ENCODE measurements at regions not wholly inside any gene's neighbourhood (a gene's known extent, or its start where the extent isn't known, plus 50 kb on each side); places are given as distances from the start of the nearest gene placed in this dataset.

DNA sequence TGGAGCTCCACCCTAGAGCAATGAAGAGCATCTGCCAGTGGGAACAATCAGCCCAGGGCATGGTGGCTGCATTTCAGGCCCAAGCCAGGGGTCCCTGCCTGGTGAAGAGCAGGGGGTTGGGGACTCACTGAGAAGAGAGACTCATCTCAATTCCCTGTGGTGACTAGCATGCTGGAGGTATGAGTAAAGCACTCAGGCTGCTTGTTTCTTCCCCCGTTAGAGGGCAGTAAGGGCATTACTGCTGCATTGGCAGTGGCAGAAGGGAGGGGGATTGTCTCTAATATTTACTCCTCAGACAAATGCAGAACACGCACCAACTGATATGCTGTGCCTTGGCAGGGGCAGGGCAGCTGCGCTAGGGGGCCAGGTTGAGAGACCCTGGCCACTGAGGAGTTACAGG is 329.1 kb downstream of the SLITRK5 start:
- Histone ChIP-seq H3K36me3 (no peaks in the 10 kb centered on the region), H3K4me1 (replicated peaks) (no peaks in the 10 kb centered on the region), H3K27me3 (replicated peaks; ENCODE audit: insufficient read depth) (no peaks in the 10 kb centered on the region), H3K9me3 (no peaks in the 10 kb centered on the region), H3K4me3 (no peak overlapping the region), H3K27ac (no peak overlapping the region)
- no peak for DNase-seq (ENCODE audit: low spot score)
- intact Hi-C loops (cut with DNase I) = no loop called here
- WGBS = 80% methylated on average over 3 of the region's 3 CpGs
- TF ChIP-seq POLR2AphosphoS5 (IDR thresholded peaks at IDR 0.05) (no peak), POLR2A (IDR thresholded peaks at IDR 0.05) (no peak)
- TF ChIP-seq, protein P1, sequence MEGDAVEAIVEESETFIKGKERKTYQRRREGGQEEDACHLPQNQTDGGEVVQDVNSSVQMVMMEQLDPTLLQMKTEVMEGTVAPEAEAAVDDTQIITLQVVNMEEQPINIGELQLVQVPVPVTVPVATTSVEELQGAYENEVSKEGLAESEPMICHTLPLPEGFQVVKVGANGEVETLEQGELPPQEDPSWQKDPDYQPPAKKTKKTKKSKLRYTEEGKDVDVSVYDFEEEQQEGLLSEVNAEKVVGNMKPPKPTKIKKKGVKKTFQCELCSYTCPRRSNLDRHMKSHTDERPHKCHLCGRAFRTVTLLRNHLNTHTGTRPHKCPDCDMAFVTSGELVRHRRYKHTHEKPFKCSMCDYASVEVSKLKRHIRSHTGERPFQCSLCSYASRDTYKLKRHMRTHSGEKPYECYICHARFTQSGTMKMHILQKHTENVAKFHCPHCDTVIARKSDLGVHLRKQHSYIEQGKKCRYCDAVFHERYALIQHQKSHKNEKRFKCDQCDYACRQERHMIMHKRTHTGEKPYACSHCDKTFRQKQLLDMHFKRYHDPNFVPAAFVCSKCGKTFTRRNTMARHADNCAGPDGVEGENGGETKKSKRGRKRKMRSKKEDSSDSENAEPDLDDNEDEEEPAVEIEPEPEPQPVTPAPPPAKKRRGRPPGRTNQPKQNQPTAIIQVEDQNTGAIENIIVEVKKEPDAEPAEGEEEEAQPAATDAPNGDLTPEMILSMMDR (IDR thresholded peaks at IDR 0.05) = no peak

DNA sequence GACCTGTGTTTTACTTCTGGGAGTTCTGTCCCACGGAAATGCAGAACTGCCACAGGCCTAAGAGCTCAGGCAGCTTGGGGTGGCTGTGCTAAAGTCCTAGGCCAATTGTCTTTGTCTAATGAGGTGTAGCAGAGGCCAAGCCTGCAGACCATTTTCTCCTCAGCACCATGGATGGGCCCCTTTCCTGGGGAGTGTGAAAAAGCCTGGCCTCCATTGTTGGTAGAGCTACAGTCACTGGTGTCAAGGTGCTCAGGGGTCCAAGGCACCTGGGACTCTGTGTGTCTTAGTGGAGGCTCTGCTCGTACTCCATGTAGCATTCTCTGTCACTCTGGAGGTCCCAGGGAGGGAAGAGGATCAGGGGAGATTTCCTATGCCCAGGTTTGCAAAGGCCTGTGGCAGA is 329.6 kb downstream of the SLITRK5 start:
- Histone ChIP-seq H3K27ac (no peak overlapping the region), H3K4me1 (replicated peaks) (no peaks in the 10 kb centered on the region), H3K9me3 (no peaks in the 10 kb centered on the region), H3K4me3 (no peak overlapping the region), H3K27me3 (replicated peaks; ENCODE audit: insufficient read depth) (no peaks in the 10 kb centered on the region), H3K36me3 (no peaks in the 10 kb centered on the region)
- no peak for DNase-seq (ENCODE audit: low spot score)
- 86% methylated on average over 2 of the region's 2 CpGs for WGBS
- no peak for TF ChIP-seq POLR2AphosphoS5 (IDR thresholded peaks at IDR 0.05)
- TF ChIP-seq, protein P1 (IDR thresholded peaks at IDR 0.05) = no peak
- no peak for TF ChIP-seq POLR2A (IDR thresholded peaks at IDR 0.05)
- intact Hi-C loops (cut with DNase I) = no loop called here

DNA sequence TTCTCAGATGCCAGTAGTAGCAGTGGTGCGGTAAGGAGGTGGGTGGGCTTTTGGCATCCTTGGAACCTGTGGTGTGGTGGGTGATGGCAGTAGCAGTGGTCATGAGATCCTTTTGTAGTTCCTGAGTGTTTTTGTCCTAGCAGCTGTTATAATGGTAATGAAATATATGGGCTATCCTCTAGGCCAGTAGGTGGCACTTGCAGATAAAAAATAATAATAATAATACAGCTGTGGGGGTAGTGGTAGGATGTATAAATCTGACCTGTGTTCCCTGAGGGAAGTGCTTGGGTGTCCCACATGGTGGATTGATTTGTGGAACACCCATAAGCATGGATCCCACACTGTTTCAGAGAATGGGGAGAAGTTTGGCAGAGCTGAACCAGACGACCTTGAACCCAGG is 334.0 kb downstream of the SLITRK5 start:
- intact Hi-C loops (cut with DNase I) = no loop called here
- WGBS = 96% methylated on average over 2 of the region's 2 CpGs
- TF ChIP-seq, protein P1 (IDR thresholded peaks at IDR 0.05) = no peak
- TF ChIP-seq POLR2A (IDR thresholded peaks at IDR 0.05) (no peak), POLR2AphosphoS5 (IDR thresholded peaks at IDR 0.05) (no peak)
- Histone ChIP-seq H3K36me3 (no peaks in the 10 kb centered on the region), H3K27ac (no peak overlapping the region), H3K27me3 (replicated peaks; ENCODE audit: insufficient read depth) (no peaks in the 10 kb centered on the region), H3K4me3 (no peak overlapping the region), H3K9me3 (no peaks in the 10 kb centered on the region), H3K4me1 (replicated peaks) (no peaks in the 10 kb centered on the region)
- no peak for DNase-seq (ENCODE audit: low spot score)

DNA sequence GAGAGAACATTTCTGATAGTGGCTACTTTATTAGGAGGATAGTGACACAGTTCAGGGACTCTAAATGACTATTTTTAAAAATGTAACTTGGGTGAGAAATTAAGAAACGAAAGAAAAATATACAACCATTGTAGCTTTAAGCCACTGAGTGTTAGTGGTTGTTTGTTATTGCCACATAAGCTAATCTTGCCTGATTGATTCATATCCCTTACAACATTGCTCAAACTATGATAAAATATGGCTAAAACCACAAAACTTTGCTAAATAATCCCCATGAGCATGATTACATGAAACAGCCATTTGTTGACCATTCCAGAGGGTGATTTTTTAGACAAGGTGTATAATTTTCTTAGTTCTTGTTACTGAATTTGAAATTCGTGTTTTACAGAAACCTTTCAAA is 343.4 kb downstream of the SLITRK5 start:
- intact Hi-C loops (cut with DNase I) = no loop called here
- 78% methylated on average over 2 of the region's 2 CpGs for WGBS
- Histone ChIP-seq H3K27ac (no peak overlapping the region), H3K4me3 (no peak overlapping the region), H3K4me1 (replicated peaks) (no peaks in the 10 kb centered on the region), H3K36me3 (no peaks in the 10 kb centered on the region), H3K27me3 (replicated peaks; ENCODE audit: insufficient read depth) (no peaks in the 10 kb centered on the region), H3K9me3 (no peaks in the 10 kb centered on the region)
- DNase-seq (ENCODE audit: low spot score) = no peak
- no peak for TF ChIP-seq POLR2AphosphoS5 (IDR thresholded peaks at IDR 0.05)
- TF ChIP-seq, protein P1 (IDR thresholded peaks at IDR 0.05) = no peak
- no peak for TF ChIP-seq POLR2A (IDR thresholded peaks at IDR 0.05)

DNA sequence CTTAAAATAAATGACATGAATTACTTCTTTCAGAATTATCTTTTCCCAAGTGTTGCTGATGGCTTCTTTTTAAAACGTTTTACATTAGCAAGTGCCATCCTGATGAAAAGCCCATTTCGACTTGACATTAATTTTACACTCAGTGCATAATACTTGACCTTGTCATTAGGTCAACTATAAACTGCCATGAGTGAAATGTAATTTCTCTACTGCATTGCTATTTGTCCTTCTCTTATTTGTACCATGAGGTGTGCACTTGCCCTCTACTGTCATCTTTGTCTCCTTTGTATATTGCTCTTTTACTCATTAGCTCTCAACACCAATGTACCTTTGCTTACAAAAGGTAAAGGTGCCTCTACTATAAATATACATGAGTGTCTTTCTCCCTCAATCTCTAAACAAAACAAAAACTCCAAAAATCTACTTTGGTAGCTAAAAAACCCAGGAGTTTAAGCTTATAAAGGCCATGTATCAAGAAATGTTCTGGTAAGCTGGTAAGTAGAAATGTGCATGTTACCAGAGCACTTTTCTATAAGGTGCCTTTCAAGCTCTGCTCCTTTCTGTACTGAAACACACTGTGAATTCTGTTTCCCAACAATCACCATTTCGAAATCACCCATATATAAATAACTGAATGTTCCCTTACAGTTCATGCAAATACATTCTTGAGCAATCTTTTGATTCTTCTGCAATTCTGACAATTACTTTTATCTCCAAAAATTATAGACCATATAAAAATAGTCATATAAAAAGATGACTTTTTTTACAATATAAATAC is 351.4 kb downstream of the SLITRK5 start:
- intact Hi-C loops (cut with DNase I) = no loop called here
- H3K36me3 ChIP-seq = no peaks in the 10 kb centered on the region
- no peaks in the 10 kb centered on the region for H3K27me3 ChIP-seq (replicated peaks; ENCODE audit: insufficient read depth)
- WGBS = 71% methylated on average over 3 of the region's 3 CpGs
- no peak overlapping the region for H3K4me3 ChIP-seq
- DNase-seq (ENCODE audit: low spot score) = no peak
- TF ChIP-seq, protein P1 (IDR thresholded peaks at IDR 0.05) = no peak
- no peak for TF ChIP-seq POLR2A (IDR thresholded peaks at IDR 0.05)
- no peak for TF ChIP-seq POLR2AphosphoS5 (IDR thresholded peaks at IDR 0.05)
- no peaks in the 10 kb centered on the region for H3K9me3 ChIP-seq
- H3K4me1 ChIP-seq (replicated peaks) = no peaks in the 10 kb centered on the region
- H3K27ac ChIP-seq = no peak overlapping the region

Data from prostate gland (tissue), 2 donors.